AG10803 (cell line): ENCODE measurements at regions not wholly inside any gene's neighbourhood (a gene's known extent, or its start where the extent isn't known, plus 50 kb on each side); places are given as distances from the start of the nearest gene placed in this dataset.

ENCODE experiments used
- DNase-seq: peaks from one replicate; pipeline ENCODE4 v3.0.0; 2010; ENCODE audit warnings: low read depth
- H3K4me3 ChIP-seq: 2 replicates; pipeline ENCODE4 v1.5.1; 2011; ENCODE audit warnings: mild to moderate bottlenecking, low read length, control low read depth
- TF ChIP-seq, protein P1 (sequence below): conservative IDR thresholded peaks from 2 replicates; pipeline ENCODE4 v1.5.1; 2011; ENCODE audit warnings: mild to moderate bottlenecking, low read length, control low read depth, inconsistent platforms

DNA sequence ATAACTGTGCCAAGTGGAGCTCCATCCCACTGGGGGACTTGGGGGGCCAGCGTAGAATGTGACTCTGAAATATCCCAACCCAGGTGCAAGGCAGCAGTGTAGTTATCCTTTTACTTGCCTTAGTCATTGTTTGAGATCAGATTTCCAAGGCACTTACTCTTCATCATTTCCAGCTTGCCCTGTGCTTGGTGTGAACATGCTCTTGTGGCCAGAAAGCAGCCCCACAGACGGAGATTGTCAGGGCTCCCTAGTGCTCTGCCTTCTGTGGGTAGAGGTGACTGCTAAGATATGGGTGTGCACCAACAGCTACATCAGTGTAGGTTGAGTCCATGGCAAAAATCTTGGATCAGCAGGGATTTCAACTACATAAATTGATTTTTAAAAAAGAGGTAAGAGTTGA, 2010.0 kb upstream of the PIK3C3 start:
- DNase-seq: no peak
- TF ChIP-seq, protein P1, sequence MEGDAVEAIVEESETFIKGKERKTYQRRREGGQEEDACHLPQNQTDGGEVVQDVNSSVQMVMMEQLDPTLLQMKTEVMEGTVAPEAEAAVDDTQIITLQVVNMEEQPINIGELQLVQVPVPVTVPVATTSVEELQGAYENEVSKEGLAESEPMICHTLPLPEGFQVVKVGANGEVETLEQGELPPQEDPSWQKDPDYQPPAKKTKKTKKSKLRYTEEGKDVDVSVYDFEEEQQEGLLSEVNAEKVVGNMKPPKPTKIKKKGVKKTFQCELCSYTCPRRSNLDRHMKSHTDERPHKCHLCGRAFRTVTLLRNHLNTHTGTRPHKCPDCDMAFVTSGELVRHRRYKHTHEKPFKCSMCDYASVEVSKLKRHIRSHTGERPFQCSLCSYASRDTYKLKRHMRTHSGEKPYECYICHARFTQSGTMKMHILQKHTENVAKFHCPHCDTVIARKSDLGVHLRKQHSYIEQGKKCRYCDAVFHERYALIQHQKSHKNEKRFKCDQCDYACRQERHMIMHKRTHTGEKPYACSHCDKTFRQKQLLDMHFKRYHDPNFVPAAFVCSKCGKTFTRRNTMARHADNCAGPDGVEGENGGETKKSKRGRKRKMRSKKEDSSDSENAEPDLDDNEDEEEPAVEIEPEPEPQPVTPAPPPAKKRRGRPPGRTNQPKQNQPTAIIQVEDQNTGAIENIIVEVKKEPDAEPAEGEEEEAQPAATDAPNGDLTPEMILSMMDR: no peak
- no peak overlapping the region for H3K4me3 ChIP-seq

GRCh38 chr18:39942702-39943101, 2012.3 kb upstream of the PIK3C3 start:
- TF ChIP-seq, protein P1: no peak
- H3K4me3 ChIP-seq: no peak overlapping the region
- no peak for DNase-seq

GRCh38 chr18:39938676-39939608, 2016.1 kb upstream of the PIK3C3 start:
- H3K4me3 ChIP-seq: no peak overlapping the region
- DNase-seq: no peak
- TF ChIP-seq, protein P1: no peak

DNA sequence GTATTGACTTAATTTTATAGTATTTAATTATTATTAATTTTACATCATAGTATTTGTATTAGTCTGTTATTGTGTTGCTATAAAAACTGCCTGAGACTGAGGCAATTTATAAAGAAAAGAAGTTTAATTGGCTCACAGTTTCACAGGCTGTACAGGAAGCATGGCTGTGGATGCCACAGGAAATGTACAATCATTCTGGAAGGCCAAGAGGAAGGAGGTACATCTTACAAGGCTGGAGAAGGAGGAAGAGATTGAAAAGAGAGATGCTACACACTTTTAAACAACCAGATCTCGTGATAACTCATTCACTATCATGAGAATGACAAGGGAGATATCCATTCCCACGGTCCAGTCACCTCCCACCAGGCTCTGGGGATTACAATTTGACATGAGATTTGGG, 2019.4 kb upstream of the PIK3C3 start:
- no peak for DNase-seq
- no peak overlapping the region for H3K4me3 ChIP-seq
- TF ChIP-seq, protein P1: no peak

DNA sequence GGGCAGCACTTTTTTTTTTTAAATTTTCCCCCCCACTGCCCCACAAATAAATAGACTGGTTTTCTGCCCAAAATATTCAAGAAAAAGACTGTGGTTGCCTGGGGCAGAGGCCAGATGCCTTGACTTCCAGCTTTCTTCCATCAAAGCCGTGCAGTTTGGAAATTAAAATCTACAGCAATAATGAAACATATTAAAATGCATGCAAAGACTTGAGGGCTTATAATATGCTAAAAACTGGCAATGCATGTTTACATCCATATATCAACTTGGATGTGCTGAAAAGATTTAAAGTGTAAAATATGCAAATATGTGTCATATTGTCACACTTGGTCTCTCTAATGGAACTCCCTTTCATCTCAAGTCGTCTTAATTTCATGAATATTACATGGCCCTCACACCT, 2036.2 kb upstream of the PIK3C3 start:
- H3K4me3 ChIP-seq: no peak overlapping the region
- TF ChIP-seq, protein P1: no peak
- DNase-seq: no peak

DNA sequence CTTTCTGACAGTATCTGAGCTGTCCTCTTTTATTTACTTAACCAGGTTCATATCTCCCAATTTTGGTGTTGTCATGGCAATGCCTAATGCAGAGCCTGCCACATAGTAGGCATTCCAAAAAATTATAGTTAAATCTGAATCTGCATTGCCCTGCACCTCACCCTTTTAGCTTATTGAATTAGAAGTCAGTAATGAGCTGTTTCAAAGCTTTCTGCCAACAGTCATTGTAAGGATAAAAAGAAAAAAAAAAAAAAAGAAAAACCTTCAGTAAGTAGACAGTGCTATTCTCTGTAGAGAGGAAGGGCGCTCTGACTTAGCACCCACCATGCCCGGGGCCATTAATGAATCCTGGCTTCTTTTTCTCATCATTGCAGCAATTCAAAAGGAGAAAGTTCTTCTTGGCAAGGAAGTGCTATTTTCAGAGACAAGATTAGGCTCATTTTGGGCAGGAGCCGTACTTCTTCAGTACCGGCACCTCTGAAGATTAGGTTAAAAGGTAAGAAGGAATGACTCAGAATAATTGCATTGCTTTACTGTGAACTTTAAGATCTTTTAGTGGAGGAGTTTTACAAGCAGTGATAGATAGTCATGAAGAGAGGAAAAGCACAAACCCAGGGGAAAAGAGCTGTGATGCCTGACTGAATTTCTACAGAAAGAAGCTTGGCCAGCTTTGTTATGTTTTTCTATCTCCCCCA, 2041.2 kb upstream of the PIK3C3 start:
- no peak overlapping the region for H3K4me3 ChIP-seq
- no peak for DNase-seq

More for the DNA sequence above, 2041.2 kb upstream of the PIK3C3 start:
- TF ChIP-seq, protein P1: no peak
